Fibroblast of skin of right biceps (primary cell): ENCODE measurements at regions not wholly inside any gene's neighbourhood (a gene's known extent, or its start where the extent isn't known, plus 50 kb on each side); places are given as distances from the start of the nearest gene placed in this dataset.
"Not testable (repeated sequence)": the region's sequence is repeated elsewhere in the genome, so short reads cannot be mapped to it uniquely, and the experiment has no call there.

Experiments
- DNase-seq: peaks from one replicate; pipeline ENCODE4 v3.0.0-alpha.2; 2013

- DNase-seq = no peak
These were observed 112.5 kb downstream of the UNCX start for GRCh38 chr7:1344981-1345701.

DNA sequence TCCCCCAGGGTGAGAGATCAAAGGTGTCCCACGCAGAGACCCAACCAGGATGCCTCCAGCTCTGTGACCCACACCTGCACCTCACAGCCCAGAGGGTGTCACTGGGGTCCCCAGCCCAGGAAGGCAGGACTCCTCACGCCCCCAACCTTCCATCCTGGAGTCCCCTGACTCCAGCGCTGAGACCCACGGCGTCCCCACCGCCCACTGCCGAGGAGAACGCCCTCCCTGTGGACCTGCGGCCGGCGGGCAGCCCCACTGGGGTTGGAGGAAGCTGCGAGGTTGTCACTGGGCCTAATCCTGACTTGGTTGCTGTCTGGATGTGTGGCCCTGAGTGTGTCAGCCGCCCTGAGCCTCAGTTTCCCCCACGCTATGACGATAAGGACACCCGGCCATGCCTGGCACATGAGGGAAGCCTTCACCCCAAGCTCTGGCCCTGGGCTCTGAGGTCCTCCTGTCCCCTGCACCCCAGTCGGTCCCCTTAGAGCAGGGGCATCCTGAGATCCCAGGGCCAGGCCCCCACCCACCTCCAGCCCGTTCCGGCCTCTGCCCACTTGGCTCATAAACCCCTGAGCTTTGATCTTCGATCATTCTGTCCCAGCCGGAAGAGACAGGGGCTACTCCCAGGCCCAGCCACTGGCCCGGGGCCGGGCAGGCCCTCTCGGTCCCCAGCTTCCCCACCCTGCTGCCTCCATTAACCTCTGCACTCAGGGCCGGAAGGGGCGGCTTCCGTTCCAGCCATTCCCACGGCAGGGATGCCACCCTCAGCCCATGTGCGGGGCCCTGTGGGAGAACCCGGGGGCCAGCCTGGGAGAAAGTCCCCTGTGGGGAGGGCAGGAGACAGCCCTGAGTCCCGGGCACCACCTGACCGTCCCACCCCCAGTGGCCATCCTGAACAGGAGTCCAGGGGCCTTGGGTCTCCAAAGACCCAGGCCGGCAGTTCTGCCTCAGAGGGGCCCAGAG lies 113.2 kb downstream of the MICALL2 start:
- DNase-seq = no peak

DNA sequence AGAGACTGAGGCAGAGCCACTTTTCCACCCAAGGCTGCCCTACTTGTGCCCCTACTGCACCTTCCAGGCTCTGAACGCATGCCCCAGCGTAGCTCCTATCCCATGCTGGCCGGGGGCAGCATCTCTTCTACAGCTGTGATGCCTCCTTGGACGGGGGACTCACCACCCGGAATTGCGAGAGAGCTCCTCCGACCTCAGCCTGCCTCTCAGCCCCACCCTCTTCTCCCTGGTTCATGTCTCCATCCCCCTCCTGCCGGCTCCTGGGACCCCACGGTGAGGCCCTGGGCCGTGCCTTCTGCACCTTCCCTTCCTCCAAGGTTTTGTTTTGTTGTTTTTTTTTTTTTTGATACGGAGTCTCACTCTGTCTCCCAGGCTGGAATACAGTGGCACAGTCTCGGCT lies 112.4 kb downstream of the MICALL2 start:
- no peak for DNase-seq

DNA sequence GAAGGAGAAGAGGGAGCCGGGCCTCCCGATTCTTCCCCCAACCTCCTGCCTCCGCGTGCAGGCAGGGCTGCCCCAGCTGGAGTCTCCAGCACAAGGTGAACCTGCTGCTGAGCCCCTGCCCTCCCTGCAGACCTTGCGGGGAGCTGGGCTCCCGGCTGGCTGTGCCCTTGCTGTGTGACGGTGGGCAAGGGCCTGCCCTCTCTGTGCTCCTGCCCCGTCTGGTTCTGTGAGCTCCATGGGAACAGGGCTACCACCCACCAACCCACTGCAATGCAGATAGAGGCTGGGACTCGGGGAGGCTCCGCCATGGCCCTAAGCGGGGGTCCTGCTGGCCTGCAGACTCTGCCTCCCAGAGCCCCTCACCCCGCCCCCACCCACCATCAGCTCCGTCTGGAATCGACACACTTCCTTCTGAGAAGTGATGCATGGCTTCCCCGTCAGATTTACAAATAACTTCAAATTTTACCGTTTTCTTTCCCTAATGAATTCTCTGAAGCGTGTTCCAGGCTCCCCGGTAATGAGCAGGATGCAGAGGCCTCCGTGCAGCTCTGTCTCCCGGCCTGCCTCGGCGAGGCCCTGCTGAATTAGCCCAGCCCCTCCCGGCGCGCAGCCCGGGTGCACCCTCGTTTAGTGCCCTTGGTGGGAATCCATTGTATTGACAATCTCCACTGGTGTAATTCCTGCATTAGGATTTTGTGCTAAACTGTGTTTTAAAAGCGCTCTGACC lies 111.0 kb downstream of the MICALL2 start:
- no peak for DNase-seq

GRCh38 chr7:1348823-1349335 lies 110.4 kb downstream of the MICALL2 start:
- DNase-seq = no peak

DNA sequence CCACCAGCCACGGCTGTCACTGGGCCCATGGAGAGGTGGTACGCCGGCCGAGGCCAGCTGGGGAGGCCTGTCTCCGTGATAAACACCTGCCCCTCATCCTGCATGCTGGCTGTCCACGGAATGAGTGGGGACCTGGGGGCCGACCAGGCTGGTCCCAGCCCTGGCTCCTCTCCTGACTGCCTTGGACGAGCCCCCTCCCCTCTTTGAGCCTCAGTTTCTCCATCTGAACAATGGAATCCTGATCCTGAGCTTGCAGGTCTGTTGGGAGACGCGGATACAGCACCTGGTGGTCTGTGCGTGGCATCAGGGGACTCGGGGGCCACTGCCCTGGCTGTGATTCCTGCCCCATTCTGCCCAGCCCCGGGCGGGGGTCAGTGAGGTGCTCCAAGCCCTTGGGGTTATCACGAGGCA lies 109.9 kb downstream of the MICALL2 start:
- DNase-seq = no peak

DNA sequence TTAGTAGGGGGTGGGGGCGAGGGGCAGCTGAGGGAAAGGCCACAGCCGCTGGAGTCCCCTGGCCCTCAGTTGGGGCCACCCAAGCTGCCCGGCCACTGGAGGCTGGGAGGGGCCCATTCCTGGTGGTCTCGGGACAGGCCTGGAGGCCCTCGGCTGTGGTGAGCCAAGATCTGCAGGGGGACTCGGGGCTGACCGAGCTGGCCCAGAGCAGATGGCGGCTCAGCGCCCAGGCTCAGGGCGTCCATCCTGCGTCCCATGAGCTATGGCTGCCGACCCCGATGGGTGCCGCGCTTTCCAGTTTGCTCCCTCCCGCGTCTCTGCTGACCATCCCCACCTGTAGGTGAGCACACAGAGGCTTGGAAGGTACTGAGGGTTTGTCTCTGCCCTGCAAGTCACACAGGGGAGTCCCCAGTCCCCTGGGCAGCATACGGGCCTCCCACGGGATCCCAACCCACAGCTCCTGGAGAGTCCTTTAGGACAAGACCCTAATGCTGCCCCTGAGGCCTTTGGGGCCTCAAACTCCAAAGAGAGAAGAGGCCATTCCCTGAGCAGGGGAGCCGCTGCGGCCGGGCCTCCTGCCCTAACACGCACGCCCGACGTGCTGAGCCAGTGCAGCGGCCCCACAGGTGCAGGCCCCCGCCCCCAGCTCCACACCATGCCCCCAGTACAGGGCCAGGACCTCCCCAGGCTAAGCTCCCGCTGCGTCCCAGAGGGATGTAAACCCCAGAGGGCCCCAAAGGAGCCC lies 107.2 kb downstream of the MICALL2 start:
- no peak for DNase-seq

- no peak for DNase-seq
These were observed 106.5 kb downstream of the MICALL2 start for GRCh38 chr7:1352656-1353271.

DNA sequence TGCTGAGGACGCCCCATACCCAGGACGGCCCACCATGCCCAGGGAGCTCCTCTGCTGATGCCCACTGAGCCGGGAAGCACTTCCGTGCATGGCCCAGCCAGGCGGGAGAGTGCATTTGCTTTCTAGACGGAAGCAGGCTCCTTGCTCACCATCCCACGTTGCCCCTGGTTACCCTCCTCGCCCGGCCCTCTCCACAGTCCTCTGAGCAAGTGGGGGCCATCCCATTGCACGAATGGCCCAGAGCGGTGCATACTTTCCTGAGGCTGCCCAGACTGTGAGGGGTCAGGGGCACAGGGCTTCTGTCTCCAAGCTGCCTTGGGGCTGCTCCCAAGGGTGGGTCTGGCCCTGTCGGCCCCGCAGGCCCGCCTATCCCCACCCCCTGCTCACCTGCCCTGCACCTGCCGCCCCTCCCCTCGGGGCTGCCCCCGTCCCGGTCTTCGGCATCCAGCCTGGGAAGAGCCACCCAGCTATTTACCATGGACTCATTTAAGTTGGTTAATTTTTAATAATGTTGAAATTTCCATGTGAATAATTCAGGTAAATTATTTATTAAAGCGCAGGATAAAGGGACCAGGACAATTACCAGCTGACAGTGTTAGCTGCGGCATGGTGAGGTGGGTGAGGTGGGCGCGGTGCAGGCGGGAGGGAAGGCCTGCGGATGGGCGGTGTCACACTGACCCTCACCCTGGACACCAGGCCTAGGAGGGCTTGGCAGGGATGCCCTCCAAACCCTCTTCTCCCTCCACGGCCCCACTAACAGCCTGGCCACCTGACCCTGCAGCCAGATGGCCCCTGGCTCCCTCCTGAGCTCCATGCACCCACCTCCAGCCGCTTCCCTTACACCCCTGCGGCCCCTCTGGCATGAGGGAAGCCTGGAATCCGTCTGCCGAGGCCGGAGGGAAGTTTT lies 104.4 kb downstream of the MICALL2 start:
- no peak for DNase-seq

- no peak for DNase-seq
These were observed 103.5 kb downstream of the MICALL2 start for GRCh38 chr7:1355568-1356340.

- DNase-seq = not testable (repeated sequence)
These were observed 102.4 kb downstream of the MICALL2 start for GRCh38 chr7:1356853-1357252.

DNA sequence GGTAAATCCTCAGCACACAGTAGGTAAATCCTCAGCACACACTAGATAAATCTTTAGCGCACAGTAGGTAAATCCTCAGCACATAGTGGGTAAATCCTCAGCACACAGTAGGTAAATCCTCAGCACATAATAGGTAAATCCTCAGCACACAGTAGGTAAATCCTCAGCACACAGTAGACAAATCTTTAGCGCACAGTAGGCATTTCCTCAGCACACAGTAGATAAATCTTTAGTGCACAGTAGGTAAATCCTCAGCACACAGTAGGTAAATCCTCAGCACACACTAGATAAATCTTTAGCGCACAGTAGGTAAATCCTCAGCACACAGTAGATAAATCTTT lies 102.0 kb downstream of the MICALL2 start:
- not testable (repeated sequence) for DNase-seq

DNA sequence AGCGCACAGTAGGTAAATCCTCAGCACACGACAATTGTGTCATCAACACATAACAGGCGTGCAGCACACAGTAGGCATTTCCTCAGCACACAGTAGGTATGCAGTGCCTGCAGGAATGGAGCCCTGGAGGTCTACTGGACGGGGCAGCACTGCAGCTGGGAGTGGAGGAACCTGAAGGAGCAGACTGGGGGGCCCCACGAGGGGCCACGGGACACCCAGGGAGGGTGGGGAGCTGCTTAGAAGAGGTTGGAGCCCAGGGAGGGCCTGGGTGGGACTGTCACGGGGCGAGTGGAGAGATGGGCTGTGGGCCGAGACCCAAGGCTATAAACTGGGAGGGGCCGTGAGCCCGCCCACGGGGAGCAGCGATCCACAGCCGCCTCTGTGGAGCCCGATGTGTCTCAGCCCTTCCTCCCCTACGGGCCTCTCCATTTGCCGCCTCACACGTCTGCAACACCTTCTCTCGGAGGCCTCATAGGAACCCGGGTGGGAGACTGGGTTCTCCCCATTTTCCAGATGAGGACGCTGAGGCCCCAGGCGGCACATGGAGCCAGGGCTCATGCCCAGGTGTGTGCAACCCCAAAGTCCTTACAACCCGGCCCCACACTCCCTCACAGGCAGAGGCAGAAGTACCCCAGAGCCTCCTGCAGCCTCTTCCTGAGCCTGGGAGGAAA lies 101.5 kb downstream of the MICALL2 start:
- no peak for DNase-seq

GRCh38 chr7:1358376-1359050 lies 100.8 kb downstream of the MICALL2 start:
- DNase-seq = no peak

DNA sequence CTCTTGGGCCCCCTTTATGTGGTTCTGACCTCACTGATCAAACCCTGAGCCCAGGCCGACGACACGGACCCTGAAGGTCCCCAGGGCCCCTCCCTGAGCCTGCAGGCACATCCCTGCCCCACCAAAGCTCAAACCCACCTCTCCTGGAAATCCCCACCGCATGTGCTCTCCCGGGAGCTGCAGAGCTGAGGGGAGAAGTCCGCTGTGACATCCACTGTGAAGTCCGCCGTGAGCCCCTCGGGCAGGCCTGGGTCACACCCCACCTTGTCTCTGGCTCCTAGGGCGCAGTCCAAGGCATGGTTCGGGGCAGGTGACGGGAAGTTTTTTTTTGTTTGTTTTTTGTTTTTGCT lies 100.2 kb downstream of the MICALL2 start:
- no peak for DNase-seq

- no peak for DNase-seq
These were observed 99.4 kb downstream of the MICALL2 start for GRCh38 chr7:1359681-1360485.

GRCh38 chr7:1360521-1360971 lies 98.7 kb downstream of the MICALL2 start:
- DNase-seq = no peak
